HG03442 (cell line): ENCODE measurements at regions not wholly inside any gene's neighbourhood (a gene's known extent, or its start where the extent isn't known, plus 50 kb on each side); places are given as distances from the start of the nearest gene placed in this dataset.
"Not testable (repeated sequence)": the region's sequence is repeated elsewhere in the genome, so short reads cannot be mapped to it uniquely, and the experiment has no call there.

Experiments
- ATAC-seq: cut with Tn5 transposase; IDR thresholded peaks from one replicate; pipeline ENCODE4 v1.9.1; 2021; ENCODE audit warnings: mild to moderate bottlenecking, moderate library complexity; ENCODE audit not compliant: unreplicated experiment

GRCh38 chr1:157235307-157235706 lies 97.1 kb upstream of the ETV3 start:
- ATAC-seq = no peak

- ATAC-seq = no peak
Measured at GRCh38 chr1:157234705-157235273, 96.6 kb upstream of the ETV3 start.

- ATAC-seq = no peak
Measured at GRCh38 chr1:157233131-157233530, 94.9 kb upstream of the ETV3 start.

- ATAC-seq = no peak
Measured at GRCh38 chr1:157231846-157232525, 93.8 kb upstream of the ETV3 start.

- no peak for ATAC-seq
Measured at GRCh38 chr1:157230500-157230899, 92.3 kb upstream of the ETV3 start.

GRCh38 chr1:157227700-157228099 lies 89.5 kb upstream of the ETV3 start:
- ATAC-seq = no peak

- no peak for ATAC-seq
Measured at GRCh38 chr1:157226739-157227138, 88.5 kb upstream of the ETV3 start.

GRCh38 chr1:157219600-157219999 lies 81.4 kb upstream of the ETV3 start:
- no peak for ATAC-seq

GRCh38 chr1:157219182-157219581 lies 81.0 kb upstream of the ETV3 start:
- no peak for ATAC-seq

- ATAC-seq = no peak
Measured at GRCh38 chr1:157218671-157219070, 80.5 kb upstream of the ETV3 start.

- no peak for ATAC-seq
Measured at GRCh38 chr1:157217486-157217885, 79.3 kb upstream of the ETV3 start.

- ATAC-seq = no peak
Measured at GRCh38 chr1:157213836-157214235, 75.6 kb upstream of the ETV3 start.

- no peak for ATAC-seq
Measured at GRCh38 chr1:157209514-157209913, 71.3 kb upstream of the ETV3 start.

- not testable (repeated sequence) for ATAC-seq
Measured at GRCh38 chr1:157205982-157206381, 67.8 kb upstream of the ETV3 start.

- ATAC-seq = no peak
Measured at GRCh38 chr1:157203166-157203565, 65.0 kb upstream of the ETV3 start.

GRCh38 chr1:157202331-157202730 lies 64.1 kb upstream of the ETV3 start:
- ATAC-seq = no peak

GRCh38 chr1:157201767-157202166 lies 63.6 kb upstream of the ETV3 start:
- ATAC-seq = no peak

GRCh38 chr1:157200451-157200850 lies 62.3 kb upstream of the ETV3 start:
- no peak for ATAC-seq

- ATAC-seq = no peak
Measured at GRCh38 chr1:157199421-157199755, 61.2 kb upstream of the ETV3 start.

GRCh38 chr1:157198619-157199420 lies 60.6 kb upstream of the ETV3 start:
- ATAC-seq = no peak

- ATAC-seq = no peak
Measured at GRCh38 chr1:157197906-157198435, 59.8 kb upstream of the ETV3 start.
